Spleen (tissue), 11 donors: ENCODE measurements at regions not wholly inside any gene's neighbourhood (a gene's known extent, or its start where the extent isn't known, plus 50 kb on each side); places are given as distances from the start of the nearest gene placed in this dataset.

Source experiments
- DNase-seq: peaks from one replicate; pipeline ENCODE4 v3.0.0-alpha.2; 2020
- H3K27ac ChIP-seq, 8 donors: fragments of 200-600 bp; sonication (generic) in 7 of 8; 1 replicate in 4 of 8; 2 replicates in 4 of 8; pipeline versions ENCODE4 v1.5.0 to v1.8.0; 2016 to 2021; ENCODE audit warnings: inconsistent platforms in 4 of 8, mild to moderate bottlenecking in 4 of 8, moderate library complexity in 1 of 8
- H3K27me3 ChIP-seq, 7 donors: fragments of 200-600 bp; sonication (generic) in 6 of 7; replicated peaks in 1 of 7; 1 replicate in 4 of 7; 2 replicates in 3 of 7; pipeline versions ENCODE4 v1.5.0 to v1.8.0; 2016 to 2021; ENCODE audit warnings: inconsistent platforms in 3 of 7, mild to moderate bottlenecking in 1 of 7
- H3K36me3 ChIP-seq, 6 donors: fragments of 200-600 bp; sonication (generic) in 5 of 6; 1 replicate in 4 of 6; 2 replicates in 2 of 6; pipeline versions ENCODE4 v1.5.0 to v1.8.0; 2016 to 2021; ENCODE audit warnings: inconsistent platforms in 2 of 6
- H3K4me1 ChIP-seq, 6 donors: fragments of 200-600 bp; sonication (generic) in 5 of 6; 1 replicate in 3 of 6; 2 replicates in 3 of 6; pipeline versions ENCODE4 v1.5.0 to v1.8.0; 2016 to 2021; ENCODE audit warnings: inconsistent platforms in 3 of 6
- H3K4me3 ChIP-seq, 8 donors: fragments of 200-600 bp; sonication (generic) in 7 of 8; 1 replicate in 4 of 8; 2 replicates in 4 of 8; pipeline versions ENCODE4 v1.5.0 to v1.8.0; 2016 to 2021; ENCODE audit warnings: inconsistent platforms in 4 of 8, mild to moderate bottlenecking in 4 of 8, moderate library complexity in 2 of 8
- H3K9me3 ChIP-seq, 8 donors: fragments of 200-600 bp; sonication (generic) in 7 of 8; 1 replicate in 4 of 8; 2 replicates in 4 of 8; pipeline versions ENCODE4 v1.5.0 to v1.8.0; 2016 to 2021; ENCODE audit warnings: inconsistent platforms in 4 of 8
- POLR2A ChIP-seq, 3 donors: fragments of 450-650 bp; IDR thresholded peaks; one replicate each; pipeline ENCODE4 v1.5.1; 2017; ENCODE audit warnings: antibody characterized with exemption in 3 of 3, mild to moderate bottlenecking in 1 of 3
- POLR2AphosphoS5 ChIP-seq, 3 donors: sonication (generic); formaldehyde crosslinking; IDR thresholded peaks; one replicate each; pipeline ENCODE4 v1.5.1; 2017; ENCODE audit warnings: antibody characterized with exemption in 3 of 3
- WGBS, 5 donors: extraction: QIAGEN DNeasy Blood & Tissue Kit in 3 of 5; methylation state at CpG; one replicate each; pipeline versions ENCODE4 v1.1.5 to v1.1.7; 2013 to 2018; 5-methylcytosine and 5-hydroxymethylcytosine counted together
- intact Hi-C: fragments of 100-400 bp; cut with DNase I; formaldehyde crosslinking; loops from one replicate; pipeline ENCODE4 v1.15.0; 2023; ENCODE audit warnings: low total_unique reads
- TF ChIP-seq, protein P1 (sequence below), 11 experiments: fragments of 200-600 bp in 7 of 11; fragments of 450-650 bp in 4 of 11; sonication (generic) in 4 of 11; IDR thresholded peaks in 8 of 11; conservative IDR thresholded peaks in 3 of 11; 1 replicate in 7 of 11; 2 replicates in 4 of 11; pipeline versions ENCODE4 v1.4.0 to v1.8.0; 2016 to 2021; ENCODE audit warnings: antibody characterized with exemption in 11 of 11, inconsistent platforms in 4 of 11, mild to moderate bottlenecking in 1 of 11
- donor health status: healthy with polysubstance abuse.
- donor health status: DM: no; HTN: no; CAD: no; lungs with moderate emphysema.
- donor health status: DM: no; HTN: no; CAD: no.
- donor health status: Bipolar disorder and iron deficiency.
- donor health status: healthy.
- donor health status: DM: no; HTN: no; CAD: no.
- donor health status: DM: yes; HTN: yes; CAD: no.

DNA sequence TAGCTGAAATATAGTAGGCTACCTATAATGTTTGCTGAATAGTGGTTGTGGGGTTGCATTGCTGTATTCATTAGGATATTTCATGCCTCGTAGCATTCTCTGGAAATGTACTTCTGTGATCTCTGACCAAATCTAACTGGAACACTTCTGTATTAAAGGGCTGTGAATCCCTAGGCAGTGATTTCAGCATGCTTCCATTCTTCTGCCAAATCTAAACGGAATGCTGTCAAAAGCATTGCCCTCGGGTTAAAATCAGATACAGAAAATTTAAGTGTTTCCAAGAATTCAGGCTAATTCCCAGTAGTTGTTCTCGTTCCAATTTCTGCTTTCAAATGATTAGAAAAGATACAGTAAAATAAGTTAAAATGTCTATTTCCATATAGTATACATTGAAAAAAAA lies 1847.5 kb upstream of the IGFBP7 start:
- Histone ChIP-seq H3K9me3 (peaks cover 0 to 5% (median 0%) of the 10 kb centered on the region in 8 donors), H3K27ac (no peak overlapping the region), H3K4me1 (no peaks in the 10 kb centered on the region), H3K36me3 (no peaks in the 10 kb centered on the region), H3K27me3 (no peaks in the 10 kb centered on the region), H3K4me3 (no peak overlapping the region)
- no peak for DNase-seq
- WGBS, 5 donors, result 55 to 82% (median 66%) methylated on average over 4 of the region's 4 CpGs
- intact Hi-C loops, result no loop called here
- TF ChIP-seq POLR2A (IDR thresholded peaks at IDR 0.05) (no peak), POLR2AphosphoS5 (IDR thresholded peaks at IDR 0.05) (no peak)
- TF ChIP-seq, protein P1, sequence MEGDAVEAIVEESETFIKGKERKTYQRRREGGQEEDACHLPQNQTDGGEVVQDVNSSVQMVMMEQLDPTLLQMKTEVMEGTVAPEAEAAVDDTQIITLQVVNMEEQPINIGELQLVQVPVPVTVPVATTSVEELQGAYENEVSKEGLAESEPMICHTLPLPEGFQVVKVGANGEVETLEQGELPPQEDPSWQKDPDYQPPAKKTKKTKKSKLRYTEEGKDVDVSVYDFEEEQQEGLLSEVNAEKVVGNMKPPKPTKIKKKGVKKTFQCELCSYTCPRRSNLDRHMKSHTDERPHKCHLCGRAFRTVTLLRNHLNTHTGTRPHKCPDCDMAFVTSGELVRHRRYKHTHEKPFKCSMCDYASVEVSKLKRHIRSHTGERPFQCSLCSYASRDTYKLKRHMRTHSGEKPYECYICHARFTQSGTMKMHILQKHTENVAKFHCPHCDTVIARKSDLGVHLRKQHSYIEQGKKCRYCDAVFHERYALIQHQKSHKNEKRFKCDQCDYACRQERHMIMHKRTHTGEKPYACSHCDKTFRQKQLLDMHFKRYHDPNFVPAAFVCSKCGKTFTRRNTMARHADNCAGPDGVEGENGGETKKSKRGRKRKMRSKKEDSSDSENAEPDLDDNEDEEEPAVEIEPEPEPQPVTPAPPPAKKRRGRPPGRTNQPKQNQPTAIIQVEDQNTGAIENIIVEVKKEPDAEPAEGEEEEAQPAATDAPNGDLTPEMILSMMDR (IDR thresholded peaks at IDR 0.05 in 8 of 11, conservative IDR thresholded peaks at IDR 0.05 in 3 of 11), result no peak

DNA sequence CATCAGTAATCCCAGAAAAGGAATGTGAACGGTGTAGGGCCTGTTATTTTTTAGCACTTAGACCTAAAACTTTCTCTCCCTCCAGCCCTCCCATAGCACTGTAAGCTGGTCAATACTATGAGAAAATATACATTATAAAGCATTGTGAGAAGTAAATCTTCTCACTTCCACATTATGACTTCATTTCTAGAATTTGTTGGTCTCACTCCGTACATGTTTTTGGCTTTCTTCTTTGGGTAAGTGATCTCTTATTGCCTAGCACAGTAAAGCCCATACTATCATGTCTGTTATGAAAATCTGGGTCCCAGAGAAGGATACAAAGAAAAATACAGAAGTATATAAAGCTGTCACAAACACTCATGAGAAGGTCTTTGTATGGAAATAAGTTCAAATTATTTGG lies 1851.1 kb upstream of the IGFBP7 start:
- TF ChIP-seq, protein P1 (IDR thresholded peaks at IDR 0.05 in 8 of 11, conservative IDR thresholded peaks at IDR 0.05 in 3 of 11), result no peak
- TF ChIP-seq POLR2AphosphoS5 (IDR thresholded peaks at IDR 0.05) (no peak), POLR2A (IDR thresholded peaks at IDR 0.05) (no peak)
- Histone ChIP-seq H3K4me3 (no peak overlapping the region), H3K9me3 (no peaks in the 10 kb centered on the region), H3K36me3 (no peaks in the 10 kb centered on the region), H3K4me1 (no peaks in the 10 kb centered on the region), H3K27ac (no peak overlapping the region), H3K27me3 (no peaks in the 10 kb centered on the region)
- DNase-seq, result no peak
- 53 to 81% (median 72%) methylated on average over 2 of the region's 2 CpGs for WGBS, 5 donors
- intact Hi-C loops, result no loop called here

DNA sequence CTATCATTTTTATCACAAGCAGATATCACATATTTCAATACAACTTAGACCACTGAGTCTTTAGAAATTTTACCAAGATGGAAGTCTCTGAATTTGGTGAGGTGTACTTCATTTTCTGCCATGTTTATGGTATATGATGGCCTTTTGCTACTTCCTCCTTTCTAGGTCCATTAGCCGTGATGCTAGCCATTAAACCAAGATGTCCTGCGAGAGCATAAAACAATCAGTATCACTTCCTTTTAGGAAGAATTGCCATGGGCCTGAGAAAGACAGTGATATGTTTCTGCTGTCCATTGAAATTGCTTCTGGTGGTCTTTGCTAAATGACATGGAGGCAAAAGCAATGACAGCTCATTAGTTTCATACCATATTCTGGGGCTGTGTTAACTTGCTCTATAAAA lies 1851.7 kb upstream of the IGFBP7 start:
- TF ChIP-seq POLR2A (IDR thresholded peaks at IDR 0.05) (no peak), POLR2AphosphoS5 (IDR thresholded peaks at IDR 0.05) (no peak)
- TF ChIP-seq, protein P1 (IDR thresholded peaks at IDR 0.05 in 8 of 11, conservative IDR thresholded peaks at IDR 0.05 in 3 of 11), result no peak
- no peaks in the 10 kb centered on the region for H3K9me3 ChIP-seq
- H3K27ac ChIP-seq, result no peak overlapping the region
- no peaks in the 10 kb centered on the region for H3K4me1 ChIP-seq
- intact Hi-C loops, result no loop called here
- no peak for DNase-seq
- 42 to 61% (median 50%) methylated on average over 2 of the region's 2 CpGs for WGBS, 5 donors
- no peaks in the 10 kb centered on the region for H3K36me3 ChIP-seq
- no peak overlapping the region for H3K4me3 ChIP-seq
- no peaks in the 10 kb centered on the region for H3K27me3 ChIP-seq

DNA sequence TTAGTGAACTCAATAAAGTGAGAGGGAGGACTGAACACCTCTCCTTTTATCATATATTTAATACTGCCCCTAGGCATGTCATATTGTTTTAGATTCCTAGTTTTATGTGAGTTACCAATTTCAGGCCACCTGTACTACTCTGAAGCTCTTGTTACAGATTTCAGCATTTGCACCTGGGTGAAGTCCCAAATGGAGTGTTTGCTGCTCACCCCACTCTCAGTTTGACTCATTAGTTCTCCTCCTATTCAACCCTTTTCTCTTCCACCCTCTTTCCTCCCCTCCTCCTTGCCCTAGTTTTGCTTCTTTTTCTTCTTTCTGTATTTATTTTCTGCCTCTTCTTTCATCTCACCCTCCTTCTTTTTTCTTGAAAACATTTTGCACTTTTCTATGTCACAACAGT lies 1852.2 kb upstream of the IGFBP7 start:
- H3K36me3 ChIP-seq, result no peaks in the 10 kb centered on the region
- intact Hi-C loops, result no loop called here
- H3K27me3 ChIP-seq, result no peaks in the 10 kb centered on the region
- no peaks in the 10 kb centered on the region for H3K9me3 ChIP-seq
- TF ChIP-seq, protein P1 (IDR thresholded peaks at IDR 0.05 in 8 of 11, conservative IDR thresholded peaks at IDR 0.05 in 3 of 11), result no peak
- TF ChIP-seq POLR2A (IDR thresholded peaks at IDR 0.05), result no peak
- no peak for TF ChIP-seq POLR2AphosphoS5 (IDR thresholded peaks at IDR 0.05)
- H3K4me3 ChIP-seq, result no peak overlapping the region
- no peak overlapping the region for H3K27ac ChIP-seq
- DNase-seq, result no peak
- H3K4me1 ChIP-seq, result no peaks in the 10 kb centered on the region
